ENCODE measurements at regions not wholly inside any gene's neighbourhood (a gene's known extent, or its start where the extent isn't known, plus 50 kb on each side); places are given as distances from the start of the nearest gene placed in this dataset.

- TF ChIP-seq, protein P1, sequence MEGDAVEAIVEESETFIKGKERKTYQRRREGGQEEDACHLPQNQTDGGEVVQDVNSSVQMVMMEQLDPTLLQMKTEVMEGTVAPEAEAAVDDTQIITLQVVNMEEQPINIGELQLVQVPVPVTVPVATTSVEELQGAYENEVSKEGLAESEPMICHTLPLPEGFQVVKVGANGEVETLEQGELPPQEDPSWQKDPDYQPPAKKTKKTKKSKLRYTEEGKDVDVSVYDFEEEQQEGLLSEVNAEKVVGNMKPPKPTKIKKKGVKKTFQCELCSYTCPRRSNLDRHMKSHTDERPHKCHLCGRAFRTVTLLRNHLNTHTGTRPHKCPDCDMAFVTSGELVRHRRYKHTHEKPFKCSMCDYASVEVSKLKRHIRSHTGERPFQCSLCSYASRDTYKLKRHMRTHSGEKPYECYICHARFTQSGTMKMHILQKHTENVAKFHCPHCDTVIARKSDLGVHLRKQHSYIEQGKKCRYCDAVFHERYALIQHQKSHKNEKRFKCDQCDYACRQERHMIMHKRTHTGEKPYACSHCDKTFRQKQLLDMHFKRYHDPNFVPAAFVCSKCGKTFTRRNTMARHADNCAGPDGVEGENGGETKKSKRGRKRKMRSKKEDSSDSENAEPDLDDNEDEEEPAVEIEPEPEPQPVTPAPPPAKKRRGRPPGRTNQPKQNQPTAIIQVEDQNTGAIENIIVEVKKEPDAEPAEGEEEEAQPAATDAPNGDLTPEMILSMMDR (IDR thresholded peaks at IDR 0.05; ENCODE audit: low read length): no peak
- no peak for TF ChIP-seq EZH2 (IDR thresholded peaks at IDR 0.05; ENCODE audit: borderline replicate concordance, low read length)
Measured at GRCh38 chr5:115355095-115355494, 58.6 kb upstream of the CCDC112 start.

All from OCI-LY1 (cell line).